ENCODE measurements at regions not wholly inside any gene's neighbourhood (a gene's known extent, or its start where the extent isn't known, plus 50 kb on each side); places are given as distances from the start of the nearest gene placed in this dataset.

DNA sequence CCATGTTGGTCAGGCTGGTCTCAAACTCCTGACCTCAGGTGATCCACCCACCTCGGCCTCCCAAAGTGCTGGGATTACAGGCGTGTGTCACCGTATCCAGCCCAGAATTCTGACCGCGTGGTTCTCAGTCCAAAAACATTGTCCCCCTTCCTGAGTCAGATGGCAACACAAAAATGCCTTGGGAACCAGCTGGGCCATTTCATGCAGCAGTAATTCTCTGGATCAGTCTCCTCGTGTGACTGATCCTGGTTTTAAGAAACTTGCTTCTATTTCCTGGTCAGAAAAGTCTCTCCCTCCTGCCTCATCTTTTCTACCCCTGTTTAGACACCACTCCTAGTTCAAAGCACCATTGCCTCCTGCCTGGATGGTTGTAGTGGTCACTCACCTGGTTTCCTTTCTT, 60.9 kb upstream of the USP29 start:
- peaks cover 0 to 11% (median 0%) of the 10 kb centered on the region in 7 donors for H3K27me3 ChIP-seq (replicated peaks in 1 of 7)
- intact Hi-C loops (cut with DNase I; ENCODE audit: low total_unique reads): no loop called here
- TF ChIP-seq POLR2A (IDR thresholded peaks at IDR 0.05): no peak
- TF ChIP-seq, protein P1, sequence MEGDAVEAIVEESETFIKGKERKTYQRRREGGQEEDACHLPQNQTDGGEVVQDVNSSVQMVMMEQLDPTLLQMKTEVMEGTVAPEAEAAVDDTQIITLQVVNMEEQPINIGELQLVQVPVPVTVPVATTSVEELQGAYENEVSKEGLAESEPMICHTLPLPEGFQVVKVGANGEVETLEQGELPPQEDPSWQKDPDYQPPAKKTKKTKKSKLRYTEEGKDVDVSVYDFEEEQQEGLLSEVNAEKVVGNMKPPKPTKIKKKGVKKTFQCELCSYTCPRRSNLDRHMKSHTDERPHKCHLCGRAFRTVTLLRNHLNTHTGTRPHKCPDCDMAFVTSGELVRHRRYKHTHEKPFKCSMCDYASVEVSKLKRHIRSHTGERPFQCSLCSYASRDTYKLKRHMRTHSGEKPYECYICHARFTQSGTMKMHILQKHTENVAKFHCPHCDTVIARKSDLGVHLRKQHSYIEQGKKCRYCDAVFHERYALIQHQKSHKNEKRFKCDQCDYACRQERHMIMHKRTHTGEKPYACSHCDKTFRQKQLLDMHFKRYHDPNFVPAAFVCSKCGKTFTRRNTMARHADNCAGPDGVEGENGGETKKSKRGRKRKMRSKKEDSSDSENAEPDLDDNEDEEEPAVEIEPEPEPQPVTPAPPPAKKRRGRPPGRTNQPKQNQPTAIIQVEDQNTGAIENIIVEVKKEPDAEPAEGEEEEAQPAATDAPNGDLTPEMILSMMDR (IDR thresholded peaks at IDR 0.05 in 8 of 11, conservative IDR thresholded peaks at IDR 0.05 in 3 of 11): no peak
- TF ChIP-seq POLR2AphosphoS5 (IDR thresholded peaks at IDR 0.05): no peak
- H3K4me3 ChIP-seq: no peak overlapping the region
- no peak overlapping the region for H3K27ac ChIP-seq
- peaks cover 0 to 85% (median 53%) of the 10 kb centered on the region in 8 donors for H3K9me3 ChIP-seq
- 79 to 88% (median 82%) methylated on average over 6 of the region's 6 CpGs for WGBS, 5 donors
- no peaks in the 10 kb centered on the region for H3K4me1 ChIP-seq
- no peak for DNase-seq
- H3K36me3 ChIP-seq: no peaks in the 10 kb centered on the region

DNA sequence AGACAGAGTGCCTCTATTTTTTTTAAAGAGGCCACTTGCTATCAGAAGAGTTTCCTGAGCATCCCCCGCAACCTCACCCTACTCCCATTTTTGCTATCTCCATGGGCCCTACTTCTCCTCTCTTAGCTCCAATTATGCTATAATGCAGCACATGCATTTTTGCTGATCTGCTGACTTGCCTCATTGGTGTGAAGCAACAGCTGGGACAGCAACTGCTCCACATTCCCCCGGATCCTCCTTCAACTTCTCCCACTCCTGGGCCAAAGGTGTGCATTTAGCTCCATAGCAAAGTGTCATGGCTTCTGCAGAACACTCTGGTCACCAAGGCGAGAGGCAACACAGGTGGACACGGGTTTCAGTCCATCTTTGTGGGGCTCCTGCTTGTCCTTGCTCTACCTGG, 56.7 kb upstream of the USP29 start:
- no peak for TF ChIP-seq POLR2AphosphoS5 (IDR thresholded peaks at IDR 0.05)
- TF ChIP-seq, protein P1 (IDR thresholded peaks at IDR 0.05 in 8 of 11, conservative IDR thresholded peaks at IDR 0.05 in 3 of 11): no peak
- TF ChIP-seq POLR2A (IDR thresholded peaks at IDR 0.05): no peak
- WGBS, 5 donors: 80 to 88% (median 83%) methylated on average over 4 of the region's 4 CpGs
- Histone ChIP-seq H3K27ac (no peak overlapping the region), H3K4me3 (no peak overlapping the region), H3K27me3 (replicated peaks in 1 of 7) (peaks cover 0 to 18% (median 0%) of the 10 kb centered on the region in 7 donors), H3K4me1 (no peaks in the 10 kb centered on the region), H3K36me3 (no peaks in the 10 kb centered on the region), H3K9me3 (peaks cover 0 to 85% (median 51%) of the 10 kb centered on the region in 8 donors)
- DNase-seq: no peak
- intact Hi-C loops (cut with DNase I; ENCODE audit: low total_unique reads): no loop called here

DNA sequence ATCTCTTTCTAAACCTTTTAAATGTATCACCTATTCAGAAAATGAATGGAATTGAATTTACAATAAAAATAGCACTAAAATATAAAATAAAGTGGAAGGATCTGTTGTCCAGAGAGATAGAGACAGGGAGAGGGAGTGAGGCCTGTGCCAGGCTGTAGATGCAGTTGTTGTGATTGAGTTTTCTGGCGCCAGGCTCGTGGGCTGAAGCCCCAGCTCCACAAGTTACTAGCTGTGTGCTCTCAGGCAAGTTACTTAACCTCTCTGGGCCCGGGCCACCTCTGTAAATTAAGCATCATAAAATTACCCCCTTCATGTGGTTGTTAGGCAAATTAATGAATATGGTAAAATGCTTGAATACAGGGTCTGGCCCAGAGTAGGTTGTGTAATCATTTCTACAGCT, 52.3 kb upstream of the USP29 start:
- no peaks in the 10 kb centered on the region for H3K4me1 ChIP-seq
- intact Hi-C loops (cut with DNase I; ENCODE audit: low total_unique reads): no loop called here
- H3K27me3 ChIP-seq (replicated peaks in 1 of 7): peaks cover 0 to 7% (median 0%) of the 10 kb centered on the region in 7 donors
- no peaks in the 10 kb centered on the region for H3K36me3 ChIP-seq
- H3K4me3 ChIP-seq: no peak overlapping the region
- no peak overlapping the region for H3K27ac ChIP-seq
- WGBS, 5 donors: 74 to 88% (median 83%) methylated on average over 3 of the region's 3 CpGs
- DNase-seq: no peak
- TF ChIP-seq POLR2AphosphoS5 (IDR thresholded peaks at IDR 0.05): no peak
- TF ChIP-seq, protein P1 (IDR thresholded peaks at IDR 0.05 in 8 of 11, conservative IDR thresholded peaks at IDR 0.05 in 3 of 11): no peak
- TF ChIP-seq POLR2A (IDR thresholded peaks at IDR 0.05): no peak
- H3K9me3 ChIP-seq: peaks cover 0 to 95% (median 64%) of the 10 kb centered on the region in 8 donors

DNA sequence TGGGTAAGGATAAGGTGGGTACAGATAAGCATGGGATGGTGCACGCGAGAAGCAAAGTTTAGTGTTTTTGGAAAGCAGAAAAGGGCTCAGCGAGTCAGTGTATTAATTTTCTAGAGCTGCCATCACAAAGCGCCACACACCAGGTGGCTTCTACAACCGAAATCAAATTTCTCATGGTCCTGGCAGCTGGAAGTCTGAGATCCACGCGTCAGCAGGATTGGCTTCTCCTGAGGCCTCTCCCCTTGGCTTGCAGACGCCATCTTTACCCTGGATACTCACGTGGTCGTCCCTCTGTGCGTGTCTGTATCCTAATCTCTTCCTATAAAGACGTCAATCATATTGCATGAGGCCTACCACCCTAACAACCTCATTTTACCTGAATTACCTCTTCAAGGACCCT, 51.5 kb upstream of the USP29 start:
- 82 to 86% (median 83%) methylated on average over 12 of the region's 12 CpGs for WGBS, 5 donors
- no peak overlapping the region for H3K4me3 ChIP-seq
- H3K27ac ChIP-seq: no peak overlapping the region
- no peaks in the 10 kb centered on the region for H3K36me3 ChIP-seq
- intact Hi-C loops (cut with DNase I; ENCODE audit: low total_unique reads): no loop called here
- TF ChIP-seq POLR2A (IDR thresholded peaks at IDR 0.05) (no peak), POLR2AphosphoS5 (IDR thresholded peaks at IDR 0.05) (no peak)
- TF ChIP-seq, protein P1 (IDR thresholded peaks at IDR 0.05 in 8 of 11, conservative IDR thresholded peaks at IDR 0.05 in 3 of 11): no peak
- peaks cover 0 to 95% (median 65%) of the 10 kb centered on the region in 8 donors for H3K9me3 ChIP-seq
- no peak for DNase-seq
- peaks cover 0 to 7% (median 0%) of the 10 kb centered on the region in 7 donors for H3K27me3 ChIP-seq (replicated peaks in 1 of 7)
- no peaks in the 10 kb centered on the region for H3K4me1 ChIP-seq

Data from spleen (tissue), 11 donors.